ENCODE measurements at regions not wholly inside any gene's neighbourhood (a gene's known extent, or its start where the extent isn't known, plus 50 kb on each side); places are given as distances from the start of the nearest gene placed in this dataset.

DNA sequence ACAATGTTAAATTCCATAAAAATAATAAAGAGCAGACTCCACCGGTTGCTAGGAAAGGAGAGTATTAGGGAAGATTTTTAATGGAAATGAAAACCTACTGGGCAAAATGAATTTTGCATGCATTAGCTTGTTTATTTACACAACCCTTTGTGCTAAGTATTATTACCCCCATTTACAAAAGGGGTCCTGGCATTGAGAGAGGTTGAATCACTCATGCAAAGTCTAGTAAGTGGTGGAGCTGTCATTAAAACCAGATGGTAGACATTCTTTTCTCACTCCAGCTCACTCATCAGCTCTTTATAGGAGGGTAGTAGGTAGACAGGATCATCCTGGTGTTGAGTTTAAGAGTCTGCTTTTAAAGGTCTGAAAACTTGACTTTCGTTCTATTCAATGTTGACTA is 395.1 kb downstream of the PLK2 start:
- TF ChIP-seq, protein P1, sequence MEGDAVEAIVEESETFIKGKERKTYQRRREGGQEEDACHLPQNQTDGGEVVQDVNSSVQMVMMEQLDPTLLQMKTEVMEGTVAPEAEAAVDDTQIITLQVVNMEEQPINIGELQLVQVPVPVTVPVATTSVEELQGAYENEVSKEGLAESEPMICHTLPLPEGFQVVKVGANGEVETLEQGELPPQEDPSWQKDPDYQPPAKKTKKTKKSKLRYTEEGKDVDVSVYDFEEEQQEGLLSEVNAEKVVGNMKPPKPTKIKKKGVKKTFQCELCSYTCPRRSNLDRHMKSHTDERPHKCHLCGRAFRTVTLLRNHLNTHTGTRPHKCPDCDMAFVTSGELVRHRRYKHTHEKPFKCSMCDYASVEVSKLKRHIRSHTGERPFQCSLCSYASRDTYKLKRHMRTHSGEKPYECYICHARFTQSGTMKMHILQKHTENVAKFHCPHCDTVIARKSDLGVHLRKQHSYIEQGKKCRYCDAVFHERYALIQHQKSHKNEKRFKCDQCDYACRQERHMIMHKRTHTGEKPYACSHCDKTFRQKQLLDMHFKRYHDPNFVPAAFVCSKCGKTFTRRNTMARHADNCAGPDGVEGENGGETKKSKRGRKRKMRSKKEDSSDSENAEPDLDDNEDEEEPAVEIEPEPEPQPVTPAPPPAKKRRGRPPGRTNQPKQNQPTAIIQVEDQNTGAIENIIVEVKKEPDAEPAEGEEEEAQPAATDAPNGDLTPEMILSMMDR (IDR thresholded peaks at IDR 0.05): no peak

GRCh38 chr5:58060996-58061395 is 398.9 kb downstream of the PLK2 start:
- TF ChIP-seq, protein P1 (IDR thresholded peaks at IDR 0.05): no peak

DNA sequence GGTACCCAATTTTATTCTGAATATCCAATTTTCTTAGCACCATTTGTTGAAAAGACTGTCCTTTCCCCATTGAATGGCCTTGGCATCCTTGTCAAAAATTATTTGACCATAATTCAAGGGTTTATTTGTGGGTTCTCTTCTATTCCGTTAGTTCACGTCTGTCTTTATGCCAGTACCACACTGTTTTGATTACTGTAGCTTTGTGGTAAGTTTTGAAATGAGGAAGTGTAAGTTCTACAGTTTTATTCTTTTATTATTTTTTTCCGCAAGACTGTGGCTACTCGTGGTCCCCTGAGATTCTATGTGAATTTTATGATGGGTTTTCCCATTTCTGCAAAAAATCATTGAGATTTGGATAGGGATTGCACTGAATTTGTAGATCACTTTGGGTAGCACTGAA is 402.6 kb downstream of the PLK2 start:
- TF ChIP-seq, protein P1 (IDR thresholded peaks at IDR 0.05): no peak

- TF ChIP-seq, protein P1 (IDR thresholded peaks at IDR 0.05): no peak
Observed at GRCh38 chr5:58056546-58056945, 403.3 kb downstream of the PLK2 start.

DNA sequence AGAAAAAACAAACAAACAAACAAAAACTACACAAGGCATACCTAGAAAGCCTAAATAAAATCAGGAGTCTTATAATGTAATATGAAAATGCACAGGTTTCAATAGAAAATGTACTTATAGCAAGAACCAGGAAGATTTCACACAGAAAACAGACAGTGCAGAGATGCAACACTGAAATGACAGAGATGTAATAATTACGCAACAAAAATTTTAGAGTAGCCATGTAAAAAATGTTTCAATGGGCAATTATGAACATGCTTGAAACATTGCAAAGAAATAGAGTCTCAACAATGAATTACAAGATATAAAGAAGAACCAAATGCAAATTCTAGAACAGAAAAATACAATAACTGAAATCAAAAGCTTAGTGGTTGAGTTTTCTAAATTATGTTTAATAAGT is 405.9 kb downstream of the PLK2 start:
- TF ChIP-seq, protein P1 (IDR thresholded peaks at IDR 0.05): no peak

- TF ChIP-seq, protein P1 (IDR thresholded peaks at IDR 0.05): no peak
Observed at GRCh38 chr5:58048954-58049353, 410.9 kb downstream of the PLK2 start.

DNA sequence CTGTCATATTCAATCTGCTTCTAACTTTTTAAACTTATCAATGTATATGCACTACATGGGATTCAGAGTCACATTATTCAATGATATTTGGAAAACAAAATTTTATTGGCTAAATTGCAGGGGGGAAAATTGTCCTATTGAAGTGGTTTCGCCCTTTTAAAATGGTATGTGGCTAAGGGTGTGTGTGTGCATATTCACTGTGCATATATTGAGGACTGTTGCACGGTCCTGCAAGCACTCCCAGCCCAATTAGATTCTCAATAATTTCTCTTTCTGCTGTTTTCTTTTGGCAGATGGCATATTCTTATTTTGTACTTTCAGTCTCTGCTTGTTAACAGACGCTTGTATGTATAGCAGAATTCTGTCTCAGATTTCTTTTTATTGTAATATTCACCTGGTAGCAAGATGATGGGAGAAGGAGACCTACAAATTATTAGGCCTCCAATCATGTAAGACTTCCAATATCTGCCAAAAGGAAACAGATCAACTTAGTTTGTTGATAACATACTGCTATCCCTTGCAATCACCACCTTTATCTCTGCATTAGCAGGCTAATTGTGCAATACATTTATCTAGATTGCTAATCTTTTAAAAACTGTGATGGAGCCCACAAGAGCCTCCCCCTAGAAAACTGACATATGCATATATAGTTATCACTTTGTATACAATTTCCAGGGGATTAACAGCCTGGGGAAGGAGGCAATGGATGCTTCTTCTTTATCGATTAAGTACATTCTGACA is 411.5 kb downstream of the PLK2 start:
- TF ChIP-seq, protein P1 (IDR thresholded peaks at IDR 0.05): no peak

DNA sequence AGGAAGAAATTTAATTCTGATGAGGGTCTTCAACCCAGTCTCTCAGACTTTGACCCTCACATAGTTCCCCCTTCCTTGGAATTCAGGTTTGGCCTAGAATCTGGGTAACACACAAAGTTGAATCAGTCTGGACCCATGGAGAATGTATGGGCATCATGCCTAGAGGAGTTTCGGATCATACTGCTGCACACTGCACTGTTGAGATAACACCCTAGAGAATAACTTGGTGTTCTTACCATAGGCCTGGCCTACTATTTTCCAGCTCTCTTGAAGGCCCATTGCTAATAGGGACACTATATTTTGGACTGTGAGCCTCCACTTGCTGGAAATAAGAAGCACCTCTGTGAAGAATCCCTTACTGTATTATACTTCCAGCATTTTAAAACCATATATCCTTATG is 413.5 kb downstream of the PLK2 start:
- TF ChIP-seq, protein P1 (IDR thresholded peaks at IDR 0.05): no peak
